HEK293T (cell line): ENCODE measurements at regions not wholly inside any gene's neighbourhood (a gene's known extent, or its start where the extent isn't known, plus 50 kb on each side); places are given as distances from the start of the nearest gene placed in this dataset.
"Not testable (repeated sequence)": the region's sequence is repeated elsewhere in the genome, so short reads cannot be mapped to it uniquely, and the experiment has no call there.

ENCODE experiments used
- ARNT ChIP-seq: fragments of 450-650 bp; IDR thresholded peaks from 2 replicates; pipeline ENCODE4 v1.6.1; 2017; ENCODE audit warnings: mild to moderate bottlenecking
- FOXM1 ChIP-seq: fragments of 450-650 bp; IDR thresholded peaks from 2 replicates; pipeline ENCODE4 v1.6.1; 2017; ENCODE audit warnings: mild to moderate bottlenecking, borderline replicate concordance
- HDGF ChIP-seq: fragments of 450-650 bp; IDR thresholded peaks from 2 replicates; pipeline ENCODE4 v1.6.1; 2017; ENCODE audit warnings: antibody characterized with exemption, borderline replicate concordance

- not testable (repeated sequence) for TF ChIP-seq HDGF, ARNT, FOXM1
Observed at GRCh38 chr9:138199917-138200316, 322.3 kb downstream of the CACNA1B start.
